ENCODE measurements at regions not wholly inside any gene's neighbourhood (a gene's known extent, or its start where the extent isn't known, plus 50 kb on each side); places are given as distances from the start of the nearest gene placed in this dataset.
"Not testable (repeated sequence)": the region's sequence is repeated elsewhere in the genome, so short reads cannot be mapped to it uniquely, and the experiment has no call there.

DNA sequence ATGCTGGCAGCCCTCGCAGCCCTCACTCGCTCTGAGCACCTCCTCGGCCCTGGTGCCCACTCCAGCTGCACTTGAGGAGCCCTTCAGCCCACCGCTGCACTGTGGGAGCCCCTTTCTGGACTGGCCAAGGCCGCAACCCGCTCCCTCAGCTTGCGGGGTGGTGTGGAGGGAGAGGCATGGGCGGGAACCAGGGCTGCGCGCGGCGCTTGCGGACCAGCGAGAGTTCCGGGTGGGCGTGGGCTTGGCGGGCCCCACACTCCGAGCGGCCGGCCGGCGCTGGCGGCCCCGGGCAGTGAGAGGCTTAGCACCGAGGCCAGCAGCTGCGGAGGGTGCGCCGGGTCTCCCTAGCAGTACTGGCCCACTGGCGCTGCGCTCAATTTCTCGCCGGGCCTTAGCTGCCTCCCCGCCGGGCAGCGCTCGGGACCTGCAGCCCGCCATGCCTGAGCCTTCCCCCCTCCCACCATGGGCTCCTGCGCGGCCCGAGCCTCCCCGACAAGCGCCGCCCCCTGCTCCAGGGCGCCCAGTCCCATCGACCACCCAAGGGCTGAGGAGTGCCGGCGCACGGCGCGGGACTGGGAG is 283.7 kb upstream of the TMEM132C start:
- DNase-seq (ENCODE audit: low read depth in 2 of 3, low spot score in 2 of 3): not testable (repeated sequence)

DNA sequence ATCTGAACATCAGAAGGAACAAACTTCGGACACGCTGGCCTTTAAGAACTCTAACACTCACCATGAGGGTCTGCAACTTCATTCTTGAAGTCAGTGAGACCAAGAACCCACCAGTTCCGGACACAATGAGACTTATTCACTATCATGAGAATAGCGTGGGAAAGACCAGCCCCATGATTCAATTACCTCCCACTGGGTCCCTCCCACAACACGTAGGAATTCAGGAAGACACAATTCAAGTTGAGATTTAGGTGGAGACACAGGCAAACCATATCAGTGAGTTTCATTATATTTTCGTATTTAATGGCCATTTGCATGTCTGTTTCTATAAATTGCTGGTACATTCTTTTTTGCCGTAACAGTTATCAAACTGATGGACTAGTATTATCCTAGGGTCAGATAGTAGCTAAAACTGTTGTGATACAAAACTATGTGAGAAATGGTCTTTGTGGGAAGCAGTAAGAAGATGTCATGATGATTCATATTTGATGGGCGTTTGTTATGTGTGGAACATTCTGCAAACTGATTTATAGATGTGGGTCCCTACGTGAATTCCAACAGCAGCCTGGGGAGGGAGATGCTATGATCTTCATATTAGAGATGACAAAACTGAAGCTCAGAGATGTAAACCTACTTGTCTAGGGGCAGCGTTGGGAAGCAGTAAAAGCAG is 282.4 kb upstream of the TMEM132C start:
- no peak for DNase-seq (ENCODE audit: low read depth in 2 of 3, low spot score in 2 of 3)

DNA sequence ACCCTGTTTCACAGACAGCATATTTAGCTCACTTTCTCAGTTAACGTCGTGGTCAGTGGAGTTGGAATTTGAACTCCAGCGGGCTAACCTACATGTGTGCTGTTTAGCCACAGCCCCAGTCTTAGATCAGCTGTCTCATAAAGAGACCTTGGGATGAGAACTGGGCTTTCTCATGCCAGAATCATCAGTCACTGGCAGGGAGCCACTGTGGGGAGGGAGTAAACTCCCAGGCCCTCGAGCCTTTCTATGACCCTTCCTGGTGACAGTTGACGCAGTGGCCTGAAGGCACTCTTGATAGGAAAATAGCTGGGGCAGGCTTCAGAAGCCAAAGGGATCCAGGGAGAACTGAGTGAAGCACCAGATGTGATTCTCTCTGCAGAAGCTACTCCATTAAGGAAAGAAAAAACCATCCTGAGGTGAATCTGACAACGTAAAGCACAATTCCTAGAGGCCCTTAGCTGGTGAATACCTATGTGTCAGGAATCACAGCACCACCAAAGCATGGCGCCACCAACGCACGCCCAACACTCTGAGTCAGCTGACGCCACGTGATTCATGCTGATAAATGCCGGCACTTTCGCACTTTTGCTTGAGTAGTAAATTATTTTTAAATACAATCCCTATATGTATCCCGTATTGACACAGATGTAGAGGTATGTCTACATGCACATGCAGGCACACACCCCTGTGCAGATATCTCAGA is 279.6 kb upstream of the TMEM132C start:
- no peak for DNase-seq (ENCODE audit: low read depth in 2 of 3, low spot score in 2 of 3)

DNA sequence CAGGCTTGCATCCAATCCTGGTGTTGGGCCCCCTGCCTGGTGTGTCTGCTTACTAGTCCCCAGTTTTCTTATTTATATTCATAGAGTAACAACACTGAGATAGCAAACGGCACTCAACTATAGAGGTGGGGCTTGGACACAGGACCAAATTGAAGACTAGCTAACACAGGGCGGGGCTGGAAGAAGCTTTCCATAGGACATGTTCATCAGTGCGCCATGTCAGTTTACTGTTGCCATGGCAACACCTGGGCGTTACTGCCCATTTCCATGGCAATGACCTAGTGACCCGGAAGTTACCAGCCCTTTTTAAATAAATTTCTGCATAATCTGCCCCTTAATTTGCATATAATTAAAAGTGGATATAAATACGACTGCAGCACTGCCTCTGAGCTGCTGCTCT is 275.5 kb upstream of the TMEM132C start:
- DNase-seq (ENCODE audit: low read depth in 2 of 3, low spot score in 2 of 3): no peak

DNA sequence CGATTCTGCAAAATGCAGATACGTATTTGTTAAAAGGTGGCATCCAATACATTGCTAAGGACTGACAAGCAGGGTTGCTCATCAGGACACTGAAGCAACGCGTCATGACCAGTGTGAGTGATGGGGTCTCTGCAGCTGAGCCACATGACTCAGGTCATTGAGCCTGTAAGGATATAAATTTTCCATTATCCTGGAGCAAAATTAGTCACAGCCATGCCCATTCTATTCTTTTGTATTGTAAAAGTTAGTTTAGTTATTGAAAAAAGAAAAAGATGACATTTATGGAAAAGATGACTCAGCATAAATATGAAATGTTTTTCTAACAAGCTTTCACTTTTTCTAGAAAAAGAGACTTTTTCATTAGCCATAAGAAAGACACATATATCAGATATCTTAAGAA is 268.0 kb upstream of the TMEM132C start:
- no peak for DNase-seq (ENCODE audit: low read depth in 2 of 3, low spot score in 2 of 3)

DNA sequence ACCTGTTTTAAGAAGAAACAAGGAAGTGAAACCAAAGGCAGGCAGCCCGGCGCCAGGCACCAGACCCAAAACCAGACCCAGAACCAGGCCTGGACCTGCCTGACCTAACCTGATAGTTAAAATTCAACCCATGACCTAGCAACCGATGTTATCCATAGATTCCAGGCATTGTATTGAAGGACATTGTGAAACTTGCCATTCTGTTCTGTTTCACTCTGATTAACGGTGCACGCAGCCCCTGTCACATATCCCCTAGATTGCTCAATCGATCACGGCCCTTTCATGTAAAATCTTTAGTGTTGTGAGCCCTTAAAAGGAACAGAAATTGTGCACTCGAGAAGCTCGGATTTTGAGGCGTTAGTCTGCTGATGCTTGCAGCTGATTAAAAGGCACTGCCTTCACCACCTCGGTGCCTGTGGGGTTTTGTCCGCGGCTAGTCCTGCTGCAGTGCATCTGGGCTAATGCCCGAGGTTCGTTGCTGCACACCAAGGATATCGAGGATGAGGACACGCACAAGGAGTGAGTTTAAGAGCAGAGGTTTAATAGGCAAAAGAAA is 262.5 kb upstream of the TMEM132C start:
- no peak for DNase-seq (ENCODE audit: low read depth in 2 of 3, low spot score in 2 of 3)

DNA sequence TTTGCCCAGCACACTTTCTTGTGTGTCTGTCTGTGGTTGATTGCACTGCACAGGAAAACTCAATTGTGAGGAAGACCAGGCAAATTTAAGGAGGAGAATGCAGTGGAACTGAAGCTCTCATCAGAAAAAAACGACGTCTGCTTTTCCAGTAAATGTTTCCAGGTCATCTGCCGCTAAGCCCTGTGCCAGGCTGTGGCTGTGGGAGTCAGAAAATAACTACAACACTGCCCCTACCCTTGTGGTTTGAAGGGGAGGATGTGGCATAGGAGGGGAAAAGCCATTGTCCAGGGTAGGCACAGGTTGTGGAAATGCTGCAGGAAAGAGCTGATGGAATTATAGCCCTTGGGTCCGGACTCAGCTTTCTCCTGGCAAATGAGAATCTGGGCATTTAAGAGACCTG is 259.7 kb upstream of the TMEM132C start:
- no peak for DNase-seq (ENCODE audit: low read depth in 2 of 3, low spot score in 2 of 3)

DNA sequence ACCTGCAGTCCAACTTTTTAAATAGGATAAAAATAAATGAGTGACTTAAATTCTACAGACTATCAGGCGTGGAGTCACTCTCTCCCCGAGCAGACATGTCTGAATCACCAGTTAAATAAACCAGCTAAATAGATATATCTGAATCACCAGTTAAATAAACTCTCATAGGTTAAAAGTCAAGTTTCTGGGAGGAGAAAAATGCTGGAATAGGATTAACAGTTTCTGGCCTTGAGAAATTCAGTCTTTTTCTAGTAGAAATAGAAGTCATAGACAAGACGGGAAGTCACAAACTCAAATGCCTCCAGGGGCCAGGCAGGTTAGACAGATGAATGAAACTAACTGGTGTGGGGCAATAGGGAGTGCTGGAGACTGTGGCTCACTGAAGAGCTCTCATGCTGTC is 258.6 kb upstream of the TMEM132C start:
- DNase-seq (ENCODE audit: low read depth in 2 of 3, low spot score in 2 of 3): no peak

DNA sequence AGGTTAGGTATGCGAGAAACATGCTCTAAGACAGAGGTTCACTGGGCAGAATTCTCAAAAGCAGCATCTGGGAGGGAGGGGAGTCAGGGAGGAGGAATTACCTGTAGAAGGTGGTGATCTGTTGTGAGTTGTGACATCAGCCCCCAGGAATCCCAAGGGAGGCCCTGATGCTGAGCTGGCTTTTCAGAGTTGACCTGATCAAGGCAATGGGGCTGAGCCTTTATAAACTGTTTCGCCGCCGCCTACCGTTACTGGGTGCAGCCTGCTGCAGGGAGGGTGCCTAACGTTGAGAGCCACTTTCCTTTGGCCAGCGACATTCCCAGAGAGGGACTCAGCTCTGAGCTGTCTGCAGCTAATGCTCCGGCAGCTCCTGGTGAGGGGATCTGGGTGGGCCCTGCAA is 257.9 kb upstream of the TMEM132C start:
- DNase-seq (ENCODE audit: low read depth in 2 of 3, low spot score in 2 of 3): no peak

DNA sequence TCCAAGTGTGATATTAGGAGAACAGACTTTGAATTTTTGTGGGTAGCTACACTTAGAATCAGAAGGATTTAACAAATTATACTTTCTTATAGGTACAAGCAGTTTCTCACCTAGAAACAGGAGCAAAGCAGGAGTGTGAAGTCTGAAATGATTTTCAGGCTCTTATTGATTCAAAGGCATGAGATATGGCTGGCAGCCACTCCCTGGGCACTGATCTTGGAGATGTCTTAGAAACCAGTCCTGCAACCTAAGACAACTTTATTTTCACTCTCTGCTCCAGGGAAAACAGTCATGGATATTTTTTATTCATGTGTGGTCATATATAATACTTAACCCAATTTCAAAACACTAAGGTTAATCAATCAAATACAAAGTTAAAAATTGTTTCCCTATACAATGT is 254.9 kb upstream of the TMEM132C start:
- DNase-seq (ENCODE audit: low read depth in 2 of 3, low spot score in 2 of 3): no peak

DNA sequence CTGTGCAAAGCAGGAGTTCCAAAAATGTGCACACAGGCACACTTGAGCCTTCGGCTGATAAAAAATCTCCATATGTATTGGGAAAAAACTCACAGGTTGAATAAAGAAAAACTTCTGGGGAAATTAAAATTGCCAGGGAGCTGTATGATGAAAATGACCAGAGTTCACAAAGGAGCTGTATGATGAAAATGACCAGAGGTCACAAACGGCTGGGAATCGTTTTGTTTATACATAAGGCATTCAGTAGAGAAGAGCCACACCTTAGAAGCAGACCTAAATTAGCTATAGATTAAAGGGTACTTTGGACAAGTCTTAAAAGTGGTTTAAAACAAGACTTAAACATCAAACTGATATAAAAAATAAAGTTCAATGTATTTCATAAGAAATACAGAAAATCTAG is 251.7 kb upstream of the TMEM132C start:
- DNase-seq (ENCODE audit: low read depth in 2 of 3, low spot score in 2 of 3): no peak

DNA sequence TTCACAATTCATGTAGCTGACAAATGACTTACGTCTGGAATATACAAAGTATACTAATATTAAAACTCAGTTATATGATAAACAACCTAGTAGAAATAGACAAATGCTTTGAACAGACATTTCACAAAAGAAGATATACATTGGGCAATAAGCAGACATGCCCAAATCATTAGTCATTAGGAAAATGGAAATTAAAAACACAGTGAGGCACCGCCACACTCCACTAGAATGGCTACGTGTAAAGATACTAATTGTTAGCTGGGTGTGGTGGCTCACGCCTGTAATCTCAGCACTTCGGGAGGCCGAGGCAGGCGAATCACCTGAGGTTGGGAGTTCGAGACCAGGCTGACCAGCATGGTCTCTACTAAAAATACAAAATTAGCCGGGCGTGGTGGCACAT is 248.9 kb upstream of the TMEM132C start:
- no peak for DNase-seq (ENCODE audit: low read depth in 2 of 3, low spot score in 2 of 3)

DNA sequence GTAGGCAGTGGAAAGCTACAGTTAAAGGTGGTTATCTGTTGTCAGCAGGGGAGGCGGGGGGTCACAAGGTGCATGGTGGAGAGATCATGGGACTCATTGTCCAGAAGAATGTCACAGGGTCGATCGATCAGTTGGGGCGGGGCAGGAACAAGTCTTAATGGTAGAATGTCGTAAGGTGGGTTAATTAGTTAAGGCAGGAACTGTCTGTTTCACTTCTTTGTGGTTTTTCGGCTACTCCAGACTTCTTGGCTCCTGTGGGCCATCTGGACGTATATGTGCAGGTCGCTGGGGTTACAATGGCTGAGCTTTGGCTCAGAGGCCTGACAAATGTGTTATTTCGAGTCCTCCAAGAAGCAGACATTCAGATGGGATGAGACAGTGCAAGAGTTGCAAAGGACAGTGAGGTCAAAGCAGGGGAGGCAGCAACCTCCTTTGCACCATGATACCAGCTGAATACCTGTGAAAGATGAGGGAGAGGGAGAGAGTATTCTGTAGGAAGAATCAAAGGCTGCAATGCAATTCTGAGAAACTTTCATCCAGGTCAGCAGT is 246.9 kb upstream of the TMEM132C start:
- no peak for DNase-seq (ENCODE audit: low read depth in 2 of 3, low spot score in 2 of 3)

DNA sequence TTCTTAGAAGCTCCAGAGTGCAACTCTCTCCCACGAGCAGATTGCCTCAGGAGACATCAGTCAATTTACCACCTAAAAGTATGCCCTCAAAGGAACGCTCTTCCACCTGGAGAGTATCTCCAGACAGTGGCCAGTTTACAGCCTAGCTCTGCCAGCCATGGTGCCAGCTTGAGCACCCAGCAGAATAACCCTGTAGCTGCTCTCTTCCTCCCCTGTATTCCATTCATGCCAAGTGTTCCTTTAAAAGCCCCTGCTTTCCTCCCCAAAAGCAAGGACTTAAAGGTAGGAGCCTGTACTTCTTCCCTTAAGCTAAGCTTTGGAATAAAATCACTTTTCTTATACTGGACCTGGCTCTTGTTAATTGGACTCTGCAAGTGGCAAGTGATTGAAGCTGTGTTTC is 245.4 kb upstream of the TMEM132C start:
- DNase-seq (ENCODE audit: low read depth in 2 of 3, low spot score in 2 of 3): no peak

DNA sequence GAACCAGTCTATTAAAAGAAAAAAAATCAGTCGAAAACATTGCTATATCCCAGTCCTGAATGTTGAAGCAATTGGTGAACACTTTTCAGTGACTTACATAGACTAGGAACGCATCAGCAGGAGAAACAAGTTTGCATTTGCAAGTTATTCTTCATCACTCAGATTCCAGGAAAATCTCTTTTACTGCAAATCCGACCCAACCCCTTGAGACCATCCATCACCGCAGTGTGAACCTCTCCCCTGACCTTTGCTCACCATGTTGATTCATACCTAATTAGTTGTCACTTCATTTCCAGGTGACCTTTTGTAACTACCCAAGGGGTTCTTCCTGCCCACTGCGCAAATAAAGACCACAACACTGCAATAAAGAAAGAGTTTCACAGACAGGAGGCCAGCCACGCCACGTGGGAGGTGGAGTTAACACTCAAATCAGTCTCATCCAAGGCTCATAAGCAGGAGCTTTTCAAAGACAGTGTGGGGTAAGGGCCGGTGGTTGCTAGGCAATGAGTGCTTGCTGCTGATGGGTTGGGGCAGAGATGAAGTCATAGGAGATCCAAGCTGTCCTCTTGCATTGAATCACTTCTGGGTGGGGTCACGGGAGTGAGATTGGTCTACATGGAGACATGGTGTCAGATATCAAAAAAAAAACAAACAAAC is 241.3 kb upstream of the TMEM132C start:
- no peak for DNase-seq (ENCODE audit: low read depth in 2 of 3, low spot score in 2 of 3)

DNA sequence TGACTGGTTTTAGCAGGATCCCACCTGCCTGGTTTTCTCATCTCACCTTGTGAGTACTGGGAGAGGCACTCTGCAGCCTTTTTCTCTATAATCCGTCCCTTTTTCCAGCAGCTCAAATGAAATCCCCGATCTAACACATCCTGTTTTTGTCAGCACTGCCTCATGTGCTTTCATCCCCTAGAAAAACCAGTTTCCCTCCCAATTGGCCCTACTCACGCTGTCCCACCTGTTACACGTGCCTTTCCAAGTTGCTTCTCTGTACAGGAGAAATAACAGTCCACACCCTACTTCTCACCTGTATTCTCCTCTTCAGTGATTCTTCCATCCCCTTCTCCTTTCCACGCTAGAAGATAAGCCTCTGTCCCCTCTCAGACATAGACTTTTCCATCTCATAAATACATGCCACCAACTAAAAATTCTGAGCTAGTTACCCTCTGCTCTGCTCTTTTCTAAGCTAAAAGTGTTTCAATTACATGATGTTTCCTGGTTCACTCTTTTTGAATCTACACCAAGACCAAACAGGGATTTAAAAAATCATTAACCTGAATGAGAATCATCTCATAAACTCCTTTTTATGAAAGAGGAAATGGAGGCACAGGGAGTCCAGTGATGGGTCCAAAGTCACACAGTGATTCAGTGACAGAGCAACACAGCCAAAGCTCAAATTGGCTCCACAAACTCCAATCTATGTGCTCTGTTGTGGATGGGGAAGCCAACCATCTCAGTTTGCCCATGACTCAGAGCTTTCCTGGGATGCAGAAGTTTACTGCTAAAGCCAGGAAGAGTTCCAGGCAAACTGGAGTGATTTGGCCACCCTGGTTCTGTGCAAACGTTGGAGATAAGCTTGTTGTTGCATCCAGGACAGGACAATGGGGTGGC is 240.0 kb upstream of the TMEM132C start:
- no peak for DNase-seq (ENCODE audit: low read depth in 2 of 3, low spot score in 2 of 3)

DNA sequence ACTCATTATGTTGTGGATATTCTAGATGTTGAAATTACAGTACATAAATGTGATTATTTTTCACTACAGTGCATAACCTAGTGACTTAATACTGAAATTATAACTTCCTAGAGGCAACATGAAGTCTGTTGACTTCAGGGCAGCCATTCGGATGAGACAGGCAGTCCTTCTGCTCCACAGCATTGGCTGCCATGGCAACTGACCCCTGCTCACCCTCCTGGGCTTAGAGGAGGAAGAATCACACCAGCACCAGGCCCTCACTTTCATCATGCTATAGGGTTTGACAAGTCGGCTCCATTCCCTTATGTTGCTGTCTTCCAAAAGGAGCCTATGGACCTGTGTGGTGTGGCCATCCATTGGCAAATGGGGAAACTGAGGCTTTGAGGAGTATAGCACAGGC is 233.5 kb upstream of the TMEM132C start:
- no peak for DNase-seq (ENCODE audit: low read depth in 2 of 3, low spot score in 2 of 3)

DNA sequence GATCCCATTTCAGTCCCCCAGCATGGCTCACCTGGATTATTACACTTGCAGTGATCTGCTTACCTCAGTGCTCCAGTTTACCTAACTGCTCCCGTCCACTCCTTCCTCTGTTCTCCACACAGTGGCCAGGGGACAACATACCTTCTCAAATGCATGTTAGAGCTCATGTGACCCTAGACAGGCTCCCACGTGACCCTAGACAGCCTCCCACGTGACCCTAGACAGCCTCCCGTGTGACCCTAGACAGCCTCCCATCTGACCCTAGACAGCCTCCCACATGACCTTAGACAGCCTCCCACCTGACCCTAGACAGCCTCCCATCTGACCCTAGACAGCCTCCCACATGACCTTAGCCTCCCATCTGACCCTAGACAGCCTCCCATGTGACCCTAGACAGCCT is 226.0 kb upstream of the TMEM132C start:
- no peak for DNase-seq (ENCODE audit: low read depth in 2 of 3, low spot score in 2 of 3)

DNA sequence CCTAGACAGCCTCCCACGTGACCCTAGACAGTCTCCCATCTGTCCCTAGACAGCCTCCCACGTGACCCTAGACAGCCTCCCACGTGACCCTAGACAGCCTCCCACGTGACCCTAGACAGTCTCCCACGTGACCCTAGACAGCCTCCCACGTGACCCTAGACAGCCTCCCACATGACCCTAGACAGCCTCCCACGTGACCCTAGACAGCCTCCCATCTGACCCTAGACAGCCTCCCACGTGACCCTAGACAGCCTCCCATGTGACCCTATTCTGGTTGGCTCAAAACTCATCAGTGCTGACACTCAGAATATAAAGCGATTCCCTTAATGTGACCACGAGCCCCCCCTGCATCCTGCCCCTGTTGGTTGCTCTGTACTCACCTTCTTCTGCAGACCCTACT is 224.7 kb upstream of the TMEM132C start:
- not testable (repeated sequence) for DNase-seq (ENCODE audit: low read depth in 2 of 3, low spot score in 2 of 3)

DNA sequence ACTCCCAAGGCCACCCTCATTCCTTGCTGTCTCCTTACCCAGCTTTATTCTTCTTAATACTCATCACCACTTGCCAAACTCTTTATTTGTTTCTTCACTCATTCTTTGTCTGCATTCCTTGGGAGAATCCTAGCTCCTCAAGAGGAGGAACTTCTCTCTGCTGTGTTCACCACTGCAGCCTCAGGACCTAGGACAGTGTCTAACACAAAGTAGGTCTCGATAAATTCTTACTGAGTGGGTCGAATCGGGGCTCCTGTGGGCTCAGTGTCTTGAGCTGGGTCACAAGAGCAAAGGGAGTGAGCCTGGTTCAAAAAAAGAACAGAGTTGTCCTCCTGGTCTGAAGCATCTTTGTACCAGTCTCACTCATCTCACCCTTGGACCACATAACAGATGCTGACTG is 224.1 kb upstream of the TMEM132C start:
- DNase-seq (ENCODE audit: low read depth in 2 of 3, low spot score in 2 of 3): no peak

DNA sequence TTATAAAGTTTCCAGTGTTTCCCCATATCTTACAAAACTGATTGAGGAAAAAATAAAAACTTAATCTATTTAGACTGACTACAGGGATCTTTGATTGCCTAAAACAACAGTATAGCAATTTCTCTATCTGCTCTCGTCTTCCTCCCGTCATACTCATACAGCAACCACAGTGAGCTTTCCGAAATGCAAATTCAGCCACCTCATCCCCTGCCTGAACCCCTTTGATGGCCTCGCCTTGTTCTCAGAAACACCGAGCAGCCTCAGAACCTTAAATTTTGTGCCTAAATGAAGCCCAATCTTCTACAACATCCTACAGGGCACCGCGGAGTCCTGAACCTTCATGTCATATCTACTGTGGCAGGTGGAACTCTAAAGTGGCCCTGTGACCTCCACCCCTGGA is 223.7 kb upstream of the TMEM132C start:
- DNase-seq (ENCODE audit: low read depth in 2 of 3, low spot score in 2 of 3): no peak

Measured in activated CD8-positive, alpha-beta memory T cell treated with anti-CD3 and anti-CD28 coated beads for 48 hours (primary cell).